ENCODE measurements at regions not wholly inside any gene's neighbourhood (a gene's known extent, or its start where the extent isn't known, plus 50 kb on each side); places are given as distances from the start of the nearest gene placed in this dataset.
"Not testable (repeated sequence)": the region's sequence is repeated elsewhere in the genome, so short reads cannot be mapped to it uniquely, and the experiment has no call there.

- TF ChIP-seq CTCF (IDR thresholded peaks at IDR 0.05); E2F4 (CRISPR knock-in tag; IDR thresholded peaks at IDR 0.05; ENCODE audit: borderline replicate concordance, low read depth); FOXP4 (CRISPR knock-in tag; IDR thresholded peaks at IDR 0.05); ESRRA (CRISPR knock-in tag; IDR thresholded peaks at IDR 0.05; ENCODE audit: borderline replicate concordance); FOXP1 (CRISPR knock-in tag; IDR thresholded peaks at IDR 0.05; ENCODE audit: borderline replicate concordance); ZNF121 (CRISPR knock-in tag; IDR thresholded peaks at IDR 0.05); NR2C2 (CRISPR knock-in tag; IDR thresholded peaks at IDR 0.05); E2F5 (CRISPR knock-in tag; IDR thresholded peaks at IDR 0.05); FOXK1 (CRISPR knock-in tag; IDR thresholded peaks at IDR 0.05); JUN (CRISPR knock-in tag; IDR thresholded peaks at IDR 0.05): not testable (repeated sequence)
Observed at GRCh38 chr6:27018401-27018800, 229.1 kb upstream of the PRSS16 start.

Measured in WTC11 (cell line).